ENCODE measurements at regions not wholly inside any gene's neighbourhood (a gene's known extent, or its start where the extent isn't known, plus 50 kb on each side); places are given as distances from the start of the nearest gene placed in this dataset.

DNA sequence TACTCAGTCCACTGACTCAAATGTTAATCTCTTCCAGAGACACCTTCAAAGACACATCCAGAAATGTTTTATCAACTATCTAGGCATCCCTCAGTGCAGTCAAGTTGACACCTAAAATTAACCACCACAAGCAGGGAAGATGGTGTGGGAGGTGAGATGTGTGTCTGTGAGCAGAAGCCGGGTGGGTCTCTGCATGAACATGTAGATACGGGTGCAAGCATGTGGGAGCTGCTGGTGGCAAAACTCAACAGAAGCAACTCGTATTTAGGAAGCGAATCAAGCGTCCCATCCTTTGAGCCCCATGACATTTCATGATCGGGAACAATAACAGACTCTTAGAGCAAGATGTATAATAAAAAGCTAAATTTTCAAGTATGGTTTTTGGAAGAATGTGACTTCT, 110.0 kb upstream of the C14orf180 start:
- TF ChIP-seq ARNT (IDR thresholded peaks at IDR 0.05) (no peak), LEF1 (IDR thresholded peaks at IDR 0.05; ENCODE audit: borderline replicate concordance) (no peak), ZNF384 (IDR thresholded peaks at IDR 0.05) (no peak)

Data from HEK293T (cell line).